Inferior parietal cortex (tissue), 1 donor: ENCODE measurements at regions not wholly inside any gene's neighbourhood (a gene's known extent, or its start where the extent isn't known, plus 50 kb on each side); places are given as distances from the start of the nearest gene placed in this dataset.
"Not testable (repeated sequence)": the region's sequence is repeated elsewhere in the genome, so short reads cannot be mapped to it uniquely, and the experiment has no call there.

Experiments
- DNase-seq: peaks from one replicate; pipeline ENCODE4 v3.0.0-alpha.2; 2016; ENCODE audit errors: extremely low spot score

DNA sequence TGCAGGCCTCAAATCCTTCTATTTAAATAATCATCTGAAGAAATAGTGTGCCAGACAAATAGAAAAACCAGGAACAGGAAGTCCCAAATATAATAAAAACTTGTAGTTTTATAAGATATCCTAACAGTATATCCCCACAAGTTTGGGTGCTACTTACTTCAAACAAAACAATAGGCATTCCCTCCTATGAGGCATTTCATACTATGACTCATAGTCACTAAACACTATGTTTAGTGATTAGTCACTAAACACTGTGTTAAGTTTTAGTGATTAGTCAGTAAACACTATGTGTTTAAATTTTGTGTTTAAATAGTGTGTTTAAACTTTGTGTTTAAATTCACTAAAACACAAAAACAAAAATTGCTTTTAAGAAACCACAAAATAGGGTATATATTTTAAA, 407.0 kb upstream of the CDH19 start:
- DNase-seq: no peak

DNA sequence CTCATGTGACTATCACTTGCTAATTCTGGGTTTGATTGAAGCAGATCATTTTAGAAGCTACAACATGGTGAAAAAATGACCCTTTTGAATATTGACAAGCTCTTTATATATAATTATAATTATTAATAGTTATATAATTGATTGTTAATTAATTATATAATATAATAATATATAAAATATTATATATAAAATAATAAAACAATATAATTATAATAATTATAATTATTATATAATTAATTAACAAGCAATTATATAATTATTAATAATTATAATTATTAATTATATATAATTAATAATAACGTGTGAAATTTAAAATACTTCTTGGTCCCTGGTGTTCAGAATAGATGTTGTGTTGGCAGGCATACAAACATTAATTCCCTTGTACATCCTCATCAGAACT, 404.1 kb upstream of the CDH19 start:
- no peak for DNase-seq

- DNase-seq: no peak
Measured at GRCh38 chr18:67007085-67007484, 403.2 kb upstream of the CDH19 start.

GRCh38 chr18:67001052-67001451, 397.2 kb upstream of the CDH19 start:
- no peak for DNase-seq

GRCh38 chr18:66999003-66999402, 395.1 kb upstream of the CDH19 start:
- no peak for DNase-seq

GRCh38 chr18:66995270-66995669, 391.4 kb upstream of the CDH19 start:
- DNase-seq: no peak

- DNase-seq: no peak
Measured at GRCh38 chr18:66994790-66995189, 390.9 kb upstream of the CDH19 start.

DNA sequence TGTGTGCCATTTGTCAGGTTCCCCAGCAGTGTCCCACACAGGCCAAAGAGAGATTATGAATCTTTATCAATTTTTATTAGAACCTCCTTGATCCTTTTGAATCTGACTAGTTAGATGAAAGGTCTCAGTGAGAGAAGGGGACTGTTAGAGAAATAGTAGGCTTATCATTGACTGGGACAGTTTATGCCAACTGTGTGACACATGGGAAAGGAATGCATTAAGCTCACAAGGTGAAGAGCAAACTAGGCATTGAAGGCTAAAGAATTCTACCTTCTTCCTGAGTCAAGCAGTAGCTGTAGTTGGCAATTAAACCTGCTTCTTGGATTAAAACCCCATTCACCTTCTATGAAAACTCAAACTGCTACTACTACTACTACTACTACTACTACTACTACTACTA, 389.6 kb upstream of the CDH19 start:
- no peak for DNase-seq

- no peak for DNase-seq
Measured at GRCh38 chr18:66990909-66991308, 387.0 kb upstream of the CDH19 start.

DNA sequence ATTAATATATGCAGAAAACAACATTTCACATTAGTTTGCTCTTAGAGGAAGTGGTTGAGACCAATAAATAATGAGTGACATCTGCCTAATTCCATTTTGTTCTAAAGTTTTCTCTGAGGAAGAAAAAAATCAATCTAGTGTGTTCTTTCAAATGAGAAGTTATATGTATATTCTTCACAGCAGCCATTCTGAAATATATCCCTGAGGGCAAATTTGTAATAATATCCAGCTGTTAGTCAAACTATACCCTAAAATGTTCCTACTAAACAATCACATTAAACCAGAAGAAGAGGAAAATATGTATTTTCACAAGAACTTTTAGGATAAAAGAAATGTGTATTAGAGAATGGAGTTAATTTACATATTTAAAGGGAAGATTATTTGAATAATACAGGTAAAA, 375.1 kb upstream of the CDH19 start:
- no peak for DNase-seq

DNA sequence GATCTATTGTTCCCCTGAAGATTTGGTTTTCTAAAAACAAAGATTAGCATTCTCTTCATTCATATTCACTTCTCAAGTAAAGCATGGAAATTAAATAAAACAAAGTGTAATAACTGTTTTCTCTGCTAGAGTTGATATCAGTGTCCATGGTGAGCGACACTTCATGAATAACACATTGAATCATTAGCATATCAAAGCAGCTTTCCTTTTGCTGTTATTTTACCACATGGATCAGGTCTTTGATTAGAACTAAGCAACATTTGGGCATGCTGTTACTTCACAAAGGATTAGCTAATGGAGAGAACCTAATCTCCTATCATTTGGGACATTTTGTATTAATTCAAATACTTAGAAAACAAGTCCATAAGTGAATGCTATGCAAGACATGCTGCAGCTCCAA, 368.8 kb upstream of the CDH19 start:
- no peak for DNase-seq

DNA sequence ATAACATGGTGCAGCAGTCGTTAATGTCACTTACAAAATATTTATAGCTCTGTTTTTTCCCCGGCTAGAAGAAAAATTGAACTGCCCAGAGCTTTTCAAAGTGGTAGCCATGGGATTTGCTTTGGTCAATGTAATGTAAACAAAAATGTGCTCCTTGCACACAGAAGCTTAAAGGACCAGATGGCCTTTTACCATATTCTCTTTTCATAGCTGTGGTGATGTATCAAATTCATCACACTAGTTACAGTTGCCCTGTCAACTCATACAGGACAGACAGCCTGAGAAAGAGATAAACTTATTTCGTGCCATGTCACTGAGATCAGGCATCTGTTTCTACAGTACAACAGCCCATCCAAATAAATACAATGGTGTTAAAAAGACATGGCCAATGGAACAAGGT, 368.1 kb upstream of the CDH19 start:
- DNase-seq: no peak

DNA sequence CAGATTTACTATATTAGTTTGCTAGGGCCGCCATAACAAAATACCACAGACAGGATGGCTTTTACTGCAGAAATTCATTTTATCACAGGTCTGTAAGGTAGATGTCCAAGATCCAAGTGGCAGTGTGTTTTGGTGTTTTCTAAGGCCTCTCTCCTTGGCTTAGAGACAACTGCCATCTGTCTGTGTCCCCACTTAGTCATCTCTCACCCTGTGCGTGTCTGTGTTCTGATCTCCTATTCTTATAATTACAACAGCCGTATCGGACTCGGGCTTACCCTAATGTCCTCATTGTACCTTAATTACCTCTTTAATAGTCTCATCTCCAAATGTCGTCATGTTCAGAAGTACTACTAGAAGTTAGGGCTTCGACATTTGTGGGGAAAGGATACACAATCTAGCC, 362.3 kb upstream of the CDH19 start:
- DNase-seq: no peak

DNA sequence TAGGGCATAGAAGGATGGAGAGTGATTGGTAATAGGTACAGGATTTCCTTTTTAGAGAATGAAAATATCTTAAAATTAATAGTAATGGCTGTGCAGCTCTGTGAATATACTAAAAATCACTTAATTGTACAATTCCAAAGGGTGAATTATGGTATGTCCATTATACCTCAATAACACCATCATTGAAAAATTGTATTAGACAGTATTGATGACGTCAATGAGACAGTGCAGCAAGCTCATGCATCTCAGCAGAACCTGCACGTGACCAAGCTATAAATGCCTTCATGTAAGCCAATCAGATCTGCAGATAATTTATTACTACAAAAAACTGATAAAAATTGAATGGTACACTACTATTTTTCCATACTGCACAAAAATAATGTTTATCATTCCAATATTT, 354.4 kb upstream of the CDH19 start:
- no peak for DNase-seq

- no peak for DNase-seq
Measured at GRCh38 chr18:66951750-66952149, 347.9 kb upstream of the CDH19 start.

- no peak for DNase-seq
Measured at GRCh38 chr18:66949419-66949818, 345.5 kb upstream of the CDH19 start.

DNA sequence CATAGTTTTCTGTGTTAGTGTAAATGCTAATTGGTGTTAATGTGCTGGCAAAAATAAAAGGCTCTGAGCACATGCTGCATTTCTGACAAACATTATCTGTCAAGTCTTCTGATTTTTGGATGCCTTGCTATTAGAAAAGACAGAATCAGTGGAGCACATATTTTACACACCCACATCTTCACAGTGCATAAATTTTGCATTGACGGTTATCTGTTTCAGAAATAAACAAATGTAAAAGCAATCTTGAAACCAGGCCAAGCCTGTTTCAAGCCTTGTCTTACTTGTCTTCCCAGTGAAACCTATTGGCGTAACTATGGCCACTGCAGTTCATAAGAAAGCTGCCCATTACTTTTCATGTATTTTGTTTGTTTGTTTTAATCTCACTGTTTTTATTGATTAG, 333.7 kb upstream of the CDH19 start:
- DNase-seq: no peak

DNA sequence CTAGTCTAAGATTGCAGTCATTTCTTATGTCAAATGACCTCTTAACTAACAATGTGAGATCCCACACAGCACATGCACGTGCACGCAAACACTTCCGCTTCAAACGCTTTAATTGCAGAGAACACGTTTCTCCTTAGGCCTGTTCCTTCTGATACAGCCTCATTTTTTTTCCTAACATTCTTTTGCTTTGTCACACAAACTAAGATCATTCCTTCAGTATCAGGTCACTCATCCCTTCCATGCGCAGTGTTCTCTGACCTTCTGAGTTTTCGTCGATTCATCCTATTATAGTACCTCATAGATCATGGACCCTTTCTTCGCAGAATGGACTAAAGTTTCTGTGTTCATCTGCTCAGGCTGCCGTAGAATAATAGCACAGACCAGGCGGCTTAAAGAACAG, 327.1 kb upstream of the CDH19 start:
- no peak for DNase-seq

- no peak for DNase-seq
Measured at GRCh38 chr18:66916834-66917233, 312.9 kb upstream of the CDH19 start.

DNA sequence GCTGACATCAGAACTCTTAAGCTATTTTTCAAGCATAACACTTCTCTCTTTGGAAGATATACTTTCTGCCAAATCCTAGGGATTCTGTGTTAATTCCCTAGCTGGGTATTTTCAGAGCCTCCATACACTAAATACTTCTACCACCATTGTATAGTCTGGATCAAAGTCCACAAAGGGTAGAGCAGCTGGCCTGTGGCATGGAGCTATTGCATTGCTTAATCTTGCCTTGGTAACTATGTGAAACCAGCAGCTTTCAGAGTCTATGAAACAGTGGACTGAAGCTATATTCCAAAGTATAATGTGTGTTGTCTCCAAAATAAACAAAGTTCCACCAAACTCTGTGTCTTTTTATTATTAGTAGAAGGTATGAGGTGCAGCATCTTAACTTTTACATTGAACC, 296.9 kb upstream of the CDH19 start:
- DNase-seq: no peak

DNA sequence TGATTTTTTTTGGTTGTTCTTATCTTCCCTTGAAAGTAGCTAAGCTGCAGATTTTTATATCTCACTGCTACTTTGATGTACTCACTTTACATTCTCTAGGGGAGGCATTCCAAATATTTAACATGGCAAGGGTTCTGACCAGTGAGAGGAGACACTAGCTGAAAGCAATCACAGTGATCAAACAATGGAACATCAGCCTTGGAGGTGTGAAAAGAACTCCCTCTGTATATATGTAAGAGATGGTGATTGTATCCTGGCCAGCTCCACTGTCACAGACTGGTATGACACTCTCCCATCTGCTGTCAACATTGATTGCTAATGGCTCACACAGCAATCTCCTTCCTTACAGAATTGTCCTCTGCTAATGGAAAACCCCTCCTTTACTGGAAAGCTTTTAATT, 291.7 kb upstream of the CDH19 start:
- no peak for DNase-seq

DNA sequence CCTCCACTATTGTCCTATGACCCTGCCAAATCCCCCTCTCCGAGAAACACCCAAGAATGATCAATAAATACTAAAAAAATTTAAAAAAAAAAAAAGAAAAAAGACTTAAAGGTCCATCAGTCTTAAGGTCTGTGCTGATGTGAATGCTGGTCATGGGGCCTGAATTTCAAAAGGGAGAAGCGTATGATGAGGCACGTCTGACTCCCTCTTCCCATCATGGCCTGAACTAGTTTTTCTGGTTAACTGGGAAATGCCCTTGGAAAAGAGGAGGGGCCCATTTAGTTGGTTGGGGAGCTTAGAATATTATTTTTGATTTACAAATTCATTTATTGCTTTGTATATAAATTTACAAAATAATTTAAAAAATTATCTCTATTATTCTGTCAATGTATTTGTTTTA, 291.0 kb upstream of the CDH19 start:
- DNase-seq: no peak

- DNase-seq: not testable (repeated sequence)
Measured at GRCh38 chr18:66892388-66892787, 288.5 kb upstream of the CDH19 start.

- no peak for DNase-seq
Measured at GRCh38 chr18:66874812-66875474, 271.1 kb upstream of the CDH19 start.
